H1 (cell line): ENCODE measurements at regions not wholly inside any gene's neighbourhood (a gene's known extent, or its start where the extent isn't known, plus 50 kb on each side); places are given as distances from the start of the nearest gene placed in this dataset.

ENCODE experiments used
- CTCF ChIA-PET: fragments of 300-600 bp; sonication (Branson Sonifier 250); formaldehyde crosslinking; loops from one replicate; lab custom pipeline; 2021; ENCODE audit not compliant: partially characterized antibody; lab: Charles Lee
- POLR2A ChIA-PET: fragments of 300-600 bp; sonication (Branson Sonifier 250); formaldehyde crosslinking; loops from one replicate; lab custom pipeline; 2021; ENCODE audit warnings: inconsistent platforms; ENCODE audit not compliant: partially characterized antibody; lab: Charles Lee
- DNase-seq, 2 experiments: peaks; one replicate each; pipeline versions ENCODE4 v3.0.0 to v3.0.0-alpha.2; 2010 to 2022; ENCODE audit warnings: low spot score in 2 of 2, low read depth in 1 of 2, mixed read lengths in 1 of 2
- FAIRE-seq: peaks from 2 replicates; lab custom pipeline; 2011; peaks lifted over from hg19 to GRCh38; lab: Jason Lieb, UNC
- H2AFZ ChIP-seq: 2 replicates; pipeline ENCODE4 v1.8.1; 2012; ENCODE audit warnings: low read length, inconsistent platforms
- H2AK5ac ChIP-seq: 2 replicates; pipeline ENCODE4 v1.6.1; 2013; ENCODE audit warnings: low read depth, low read length
- H2BK120ac ChIP-seq: replicated peaks from 2 replicates; pipeline ENCODE3; 2013; ENCODE audit warnings: low read depth, low read length, inconsistent platforms
- H2BK12ac ChIP-seq: 2 replicates; pipeline ENCODE4 v1.6.1; 2013; ENCODE audit warnings: low read depth, low read length
- H2BK15ac ChIP-seq: 2 replicates; pipeline ENCODE4 v1.6.1; 2013; ENCODE audit warnings: low read length
- H2BK20ac ChIP-seq: 2 replicates; pipeline ENCODE4 v1.6.1; 2013; ENCODE audit warnings: low read length
- H2BK5ac ChIP-seq: 2 replicates; pipeline ENCODE4 v1.6.1; 2013; ENCODE audit warnings: low read depth, low read length
- H3K14ac ChIP-seq: 2 replicates; pipeline ENCODE4 v1.6.1; 2013; ENCODE audit warnings: inconsistent platforms; ENCODE audit not compliant: insufficient read length
- H3K18ac ChIP-seq: 2 replicates; pipeline ENCODE4 v1.6.1; 2013; ENCODE audit warnings: low read length; ENCODE audit errors: extremely low read depth
- H3K23ac ChIP-seq: 2 replicates; pipeline ENCODE4 v1.6.1; 2013; ENCODE audit warnings: inconsistent platforms; ENCODE audit not compliant: insufficient read length
- H3K23me2 ChIP-seq: 2 replicates; pipeline ENCODE4 v1.6.1; 2013; ENCODE audit warnings: low read depth, low read length
- H3K27ac ChIP-seq: 2 replicates; pipeline ENCODE4 v1.6.1; 2011; ENCODE audit warnings: low read depth, low read length, inconsistent platforms
- H3K27me3 ChIP-seq, 4 experiments: replicated peaks in 1 of 4; 1 replicate in 1 of 4; 2 replicates in 3 of 4; pipeline versions ENCODE4 v1.6.1 to v1.8.1; 2011 to 2013; ENCODE audit warnings: low read length in 3 of 4, mild to moderate bottlenecking in 3 of 4, inconsistent platforms in 2 of 4, mixed read lengths in 2 of 4, moderate library complexity in 1 of 4; ENCODE audit not compliant: control insufficient read depth in 3 of 4, insufficient read depth in 3 of 4; ENCODE audit errors: extremely low read depth in 1 of 4
- H3K36me3 ChIP-seq, 4 experiments: 2 replicates each; pipeline versions ENCODE4 v1.6.1 to v1.8.1; 2011 to 2013; ENCODE audit warnings: mild to moderate bottlenecking in 4 of 4, low read length in 3 of 4, moderate library complexity in 2 of 4, control low read depth in 1 of 4, inconsistent platforms in 1 of 4; ENCODE audit not compliant: insufficient read depth in 4 of 4, control insufficient read depth in 2 of 4
- H3K4ac ChIP-seq: replicated peaks from 2 replicates; pipeline ENCODE3; 2013; ENCODE audit warnings: low read length, low read depth, mixed read lengths, inconsistent platforms; ENCODE audit not compliant: insufficient read length
- H3K4me1 ChIP-seq, 4 experiments: replicated peaks in 1 of 4; 1 replicate in 1 of 4; 2 replicates in 3 of 4; pipeline versions ENCODE4 v1.6.1 to v1.8.1; 2011 to 2013; ENCODE audit warnings: low read length in 3 of 4, inconsistent platforms in 2 of 4, mixed read lengths in 1 of 4; ENCODE audit not compliant: insufficient read depth in 4 of 4, control insufficient read depth in 3 of 4
- H3K4me2 ChIP-seq, 2 experiments: 2 replicates each; pipeline versions ENCODE4 v1.6.1 to v1.8.1; 2011 to 2013; ENCODE audit warnings: low read depth in 2 of 2, low read length in 2 of 2, control low read depth in 1 of 2, inconsistent platforms in 1 of 2, mild to moderate bottlenecking in 1 of 2; ENCODE audit not compliant: insufficient read depth in 1 of 2
- H3K4me3 ChIP-seq, 4 experiments: fragments of 200-600, 300-600 bp in 1 of 4; sonication (generic), shearing (Covaris generic), sonication (Bioruptor Twin) in 1 of 4; 2 replicates each; pipeline versions ENCODE4 v1.5.1 to v1.8.1; 2011 to 2016; ENCODE audit warnings: low read length in 4 of 4, low read depth in 3 of 4, control low read depth in 2 of 4, inconsistent platforms in 2 of 4, mild to moderate bottlenecking in 2 of 4, mixed read lengths in 1 of 4, moderate library complexity in 1 of 4; ENCODE audit not compliant: insufficient read depth in 2 of 4; ENCODE audit errors: extremely low read depth in 1 of 4
- H3K56ac ChIP-seq: replicated peaks from 2 replicates; pipeline ENCODE3; 2013; ENCODE audit warnings: low read depth, mild to moderate bottlenecking, mixed read lengths, low read length, inconsistent platforms; ENCODE audit not compliant: insufficient read length
- H3K79me1 ChIP-seq: 2 replicates; pipeline ENCODE4 v1.6.1; 2013; ENCODE audit warnings: low read depth, low read length, control low read depth
- H3K79me2 ChIP-seq, 2 experiments: 2 replicates each; pipeline versions ENCODE4 v1.6.1 to v1.8.1; 2012 to 2013; ENCODE audit warnings: low read length in 2 of 2, mild to moderate bottlenecking in 2 of 2, inconsistent platforms in 1 of 2; ENCODE audit not compliant: insufficient read depth in 2 of 2, control insufficient read depth in 1 of 2
- H3K9ac ChIP-seq, 4 experiments: replicated peaks in 1 of 4; 1 replicate in 1 of 4; 2 replicates in 3 of 4; pipeline versions ENCODE4 v1.6.1 to v1.8.1; 2011 to 2013; ENCODE audit warnings: low read depth in 3 of 4, low read length in 3 of 4, control low read depth in 2 of 4, mild to moderate bottlenecking in 2 of 4, moderate library complexity in 2 of 4, inconsistent platforms in 1 of 4; ENCODE audit errors: extremely low read depth in 1 of 4
- H3K9me3 ChIP-seq, 2 experiments: 2 replicates each; pipeline versions ENCODE4 v1.6.1 to v1.8.1; 2012 to 2013; ENCODE audit warnings: mild to moderate bottlenecking in 2 of 2, moderate library complexity in 2 of 2, control low read depth in 1 of 2, inconsistent platforms in 1 of 2, low read depth in 1 of 2, low read length in 1 of 2, mixed read lengths in 1 of 2; ENCODE audit not compliant: insufficient read depth in 2 of 2
- H4K20me1 ChIP-seq, 2 experiments: replicated peaks in 1 of 2; 2 replicates each; pipeline versions ENCODE3 to v1.8.1; 2011 to 2013; ENCODE audit warnings: inconsistent platforms in 2 of 2, low read length in 2 of 2, mild to moderate bottlenecking in 1 of 2; ENCODE audit not compliant: insufficient read depth in 2 of 2, control insufficient read depth in 1 of 2
- H4K5ac ChIP-seq: 2 replicates; pipeline ENCODE4 v1.6.1; 2013; ENCODE audit warnings: low read length, low read depth, mixed read lengths, inconsistent platforms; ENCODE audit not compliant: insufficient read length
- H4K8ac ChIP-seq: 2 replicates; pipeline ENCODE4 v1.8.0; 2013; ENCODE audit warnings: mild to moderate bottlenecking, moderate library complexity, low read length, inconsistent platforms; ENCODE audit not compliant: insufficient read depth; ENCODE audit errors: extremely low read depth
- H4K91ac ChIP-seq: replicated peaks from 2 replicates; pipeline ENCODE3; 2013; ENCODE audit warnings: low read length, mixed read lengths, inconsistent platforms; ENCODE audit not compliant: insufficient read length
- BCL11A ChIP-seq, 2 experiments: IDR thresholded peaks; one replicate each; pipeline ENCODE4 v1.6.1; 2011; ENCODE audit warnings: low read depth in 2 of 2, low read length in 2 of 2, mild to moderate bottlenecking in 2 of 2
- EZH2 ChIP-seq: fragments of 200-600 bp; sonication (generic); IDR thresholded peaks from 2 replicates; pipeline ENCODE4 v1.7.1; 2012; ENCODE audit warnings: low read depth, mild to moderate bottlenecking, moderate library complexity, low read length, inconsistent platforms; ENCODE audit not compliant: severe bottlenecking
- NANOG ChIP-seq: IDR thresholded peaks from 2 replicates; pipeline ENCODE4 v1.6.1; 2011; ENCODE audit warnings: low read length, low read depth, mild to moderate bottlenecking, inconsistent platforms; ENCODE audit not compliant: insufficient read depth, poor library complexity, severe bottlenecking
- RBBP5 ChIP-seq: IDR thresholded peaks from 2 replicates; pipeline ENCODE4 v1.7.1; 2012; ENCODE audit warnings: low read depth, mild to moderate bottlenecking, inconsistent platforms, low read length, moderate library complexity, borderline replicate concordance
- RXRA ChIP-seq: IDR thresholded peaks from 2 replicates; pipeline ENCODE4 v1.6.1; 2011; ENCODE audit warnings: low read depth, mild to moderate bottlenecking, low read length, moderate library complexity; ENCODE audit not compliant: insufficient read depth
- SAP30 ChIP-seq: fragments of 300-600 bp; sonication (generic); IDR thresholded peaks from 2 replicates; pipeline ENCODE4 v1.7.1; 2012; ENCODE audit warnings: low read length, moderate library complexity, mild to moderate bottlenecking, inconsistent platforms; ENCODE audit not compliant: insufficient read depth, insufficient replicate concordance
- SIRT6 ChIP-seq: IDR thresholded peaks from one replicate; pipeline ENCODE4 v1.7.1; 2012; ENCODE audit warnings: low read length, inconsistent platforms
- WGBS, 2 experiments: shearing (Covaris generic) in 1 of 2; methylation state at CpG; one replicate each; pipeline versions ENCODE4 v1.1.6 to v1.1.7; 2013 to 2015; ENCODE audit warnings: low lambda C conversion rate in 2 of 2, mixed read lengths in 2 of 2, inconsistent platforms in 1 of 2, low coverage in 1 of 2, missing lambda C conversion rate in 1 of 2; ENCODE audit not compliant: insufficient replicate concordance in 2 of 2, insufficient coverage in 1 of 2, insufficient read length in 1 of 2; ENCODE audit errors: extremely low coverage in 1 of 2, missing lambda C conversion rate in 1 of 2; 5-methylcytosine and 5-hydroxymethylcytosine counted together
- TF ChIP-seq, protein P1 (sequence below), 3 experiments: IDR thresholded peaks; 1 replicate in 2 of 3; 2 replicates in 1 of 3; pipeline versions ENCODE4 v1.5.1 to v1.6.1; 2011; ENCODE audit warnings: low read length in 3 of 3, mild to moderate bottlenecking in 3 of 3, inconsistent platforms in 2 of 3, low read depth in 1 of 3, moderate library complexity in 1 of 3; ENCODE audit not compliant: insufficient read depth in 1 of 3; ENCODE audit errors: control extremely low read depth in 1 of 3

DNA sequence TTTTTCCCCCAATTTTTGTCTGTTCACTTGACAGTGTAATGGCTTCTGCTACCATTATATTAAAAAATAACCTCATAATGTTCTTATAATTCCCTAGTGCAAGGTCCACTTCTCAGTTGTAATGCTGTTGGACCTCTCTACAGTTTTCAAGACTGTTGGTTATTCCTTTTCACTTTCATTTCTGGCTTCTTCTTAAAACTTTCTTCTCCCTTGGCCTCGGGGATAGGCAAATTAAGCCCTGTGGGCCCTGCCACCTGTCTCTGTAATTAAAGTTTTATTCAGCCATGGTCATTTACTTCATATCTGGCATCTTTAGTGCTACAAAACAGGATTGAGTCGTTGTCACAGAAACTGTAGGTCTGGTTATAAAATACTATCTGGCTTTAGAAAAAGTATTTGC lies 313.5 kb downstream of the KLF12 start:
- Histone ChIP-seq H3K56ac (no peak overlapping the region), H3K4me1 (no peaks in the 10 kb centered on the region; a peak in 1 of 7 replicates), H3K4me3 (no peak overlapping the region), H2BK5ac (no peak overlapping the region), H2BK15ac (no peak overlapping the region), H4K91ac (no peak overlapping the region), H3K36me3 (no peaks in the 10 kb centered on the region), H2BK12ac (no peak overlapping the region), H2AFZ (no peak overlapping the region), H3K9ac (no peak overlapping the region), H4K8ac (no peak overlapping the region), H3K4ac (no peak overlapping the region), H2AK5ac (no peak overlapping the region), H3K27ac (no peak overlapping the region), H3K9me3 (no peaks in the 10 kb centered on the region), H2BK20ac (no peak overlapping the region), H3K79me1 (no peaks in the 10 kb centered on the region), H3K18ac (no peak overlapping the region), H3K23ac (no peak overlapping the region), H2BK120ac (no peak overlapping the region), H3K79me2 (no peaks in the 10 kb centered on the region), H3K4me2 (no peak overlapping the region), H4K20me1 (no peaks in the 10 kb centered on the region), H3K27me3 (no peaks in the 10 kb centered on the region), H4K5ac (no peak overlapping the region), H3K14ac (no peak overlapping the region), H3K23me2 (no peaks in the 10 kb centered on the region)
- WGBS, 2 experiments: 85% methylated on average over 2 of the region's 2 CpGs; no CpG with 5 or more reads in 1 of the 2 experiments
- CTCF ChIA-PET: no interaction called here
- no peak for FAIRE-seq
- DNase-seq: no peak
- POLR2A ChIA-PET: no interaction called here
- TF ChIP-seq RXRA (no peak), EZH2 (no peak), NANOG (no peak), SIRT6 (no peak), BCL11A (IDR thresholded peaks at IDR 0.05; ENCODE audit: low read depth in 2 of 2, low read length in 2 of 2) (no peak), RBBP5 (no peak), SAP30 (no peak)
- TF ChIP-seq, protein P1, sequence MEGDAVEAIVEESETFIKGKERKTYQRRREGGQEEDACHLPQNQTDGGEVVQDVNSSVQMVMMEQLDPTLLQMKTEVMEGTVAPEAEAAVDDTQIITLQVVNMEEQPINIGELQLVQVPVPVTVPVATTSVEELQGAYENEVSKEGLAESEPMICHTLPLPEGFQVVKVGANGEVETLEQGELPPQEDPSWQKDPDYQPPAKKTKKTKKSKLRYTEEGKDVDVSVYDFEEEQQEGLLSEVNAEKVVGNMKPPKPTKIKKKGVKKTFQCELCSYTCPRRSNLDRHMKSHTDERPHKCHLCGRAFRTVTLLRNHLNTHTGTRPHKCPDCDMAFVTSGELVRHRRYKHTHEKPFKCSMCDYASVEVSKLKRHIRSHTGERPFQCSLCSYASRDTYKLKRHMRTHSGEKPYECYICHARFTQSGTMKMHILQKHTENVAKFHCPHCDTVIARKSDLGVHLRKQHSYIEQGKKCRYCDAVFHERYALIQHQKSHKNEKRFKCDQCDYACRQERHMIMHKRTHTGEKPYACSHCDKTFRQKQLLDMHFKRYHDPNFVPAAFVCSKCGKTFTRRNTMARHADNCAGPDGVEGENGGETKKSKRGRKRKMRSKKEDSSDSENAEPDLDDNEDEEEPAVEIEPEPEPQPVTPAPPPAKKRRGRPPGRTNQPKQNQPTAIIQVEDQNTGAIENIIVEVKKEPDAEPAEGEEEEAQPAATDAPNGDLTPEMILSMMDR (IDR thresholded peaks at IDR 0.05; ENCODE audit: control extremely low read depth in 1 of 3, insufficient read depth in 1 of 3, low read depth in 1 of 3, low read length in 3 of 3): no peak
